ENCODE measurements at regions not wholly inside any gene's neighbourhood (a gene's known extent, or its start where the extent isn't known, plus 50 kb on each side); places are given as distances from the start of the nearest gene placed in this dataset.

DNA sequence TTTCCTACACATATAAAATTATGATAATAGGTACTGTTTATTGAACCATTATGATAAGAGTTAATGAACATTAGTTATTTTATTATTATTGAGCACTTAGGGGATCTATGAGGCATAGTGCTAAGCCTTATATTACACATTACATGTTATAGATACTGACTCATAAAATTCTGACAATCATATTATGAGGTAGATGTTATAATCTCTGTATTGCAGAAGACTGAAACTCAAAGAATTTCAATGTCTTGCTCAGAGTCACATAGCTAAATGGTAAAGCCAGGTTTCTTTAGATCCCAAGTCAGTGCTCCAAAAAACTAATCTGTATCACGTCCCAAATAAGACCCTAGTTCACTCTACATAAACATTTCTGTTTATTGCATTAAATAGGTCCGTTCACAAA lies 207.2 kb upstream of the CNKSR2 start:
- no peak for DNase-seq
- H3K27me3 ChIP-seq = no peaks in the 10 kb centered on the region
- TF ChIP-seq, protein P1, sequence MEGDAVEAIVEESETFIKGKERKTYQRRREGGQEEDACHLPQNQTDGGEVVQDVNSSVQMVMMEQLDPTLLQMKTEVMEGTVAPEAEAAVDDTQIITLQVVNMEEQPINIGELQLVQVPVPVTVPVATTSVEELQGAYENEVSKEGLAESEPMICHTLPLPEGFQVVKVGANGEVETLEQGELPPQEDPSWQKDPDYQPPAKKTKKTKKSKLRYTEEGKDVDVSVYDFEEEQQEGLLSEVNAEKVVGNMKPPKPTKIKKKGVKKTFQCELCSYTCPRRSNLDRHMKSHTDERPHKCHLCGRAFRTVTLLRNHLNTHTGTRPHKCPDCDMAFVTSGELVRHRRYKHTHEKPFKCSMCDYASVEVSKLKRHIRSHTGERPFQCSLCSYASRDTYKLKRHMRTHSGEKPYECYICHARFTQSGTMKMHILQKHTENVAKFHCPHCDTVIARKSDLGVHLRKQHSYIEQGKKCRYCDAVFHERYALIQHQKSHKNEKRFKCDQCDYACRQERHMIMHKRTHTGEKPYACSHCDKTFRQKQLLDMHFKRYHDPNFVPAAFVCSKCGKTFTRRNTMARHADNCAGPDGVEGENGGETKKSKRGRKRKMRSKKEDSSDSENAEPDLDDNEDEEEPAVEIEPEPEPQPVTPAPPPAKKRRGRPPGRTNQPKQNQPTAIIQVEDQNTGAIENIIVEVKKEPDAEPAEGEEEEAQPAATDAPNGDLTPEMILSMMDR (IDR thresholded peaks at IDR 0.05) = no peak
- 60 to 78% methylated on average over 2 of the region's 2 CpGs for WGBS, 2 donors
- no peaks in the 10 kb centered on the region for H3K9me3 ChIP-seq
- H3K27ac ChIP-seq = no peak overlapping the region
- no peaks in the 10 kb centered on the region for H3K4me1 ChIP-seq
- ATAC-seq = no peak
- no peak overlapping the region for H3K4me3 ChIP-seq
- intact Hi-C loops (cut with DNase I) = no loop called here
- no peaks in the 10 kb centered on the region for H3K36me3 ChIP-seq

- intact Hi-C loops (cut with DNase I) = no loop called here
- Histone ChIP-seq H3K4me1 (no peaks in the 10 kb centered on the region), H3K9me3 (no peaks in the 10 kb centered on the region), H3K36me3 (no peaks in the 10 kb centered on the region), H3K27me3 (no peaks in the 10 kb centered on the region), H3K4me3 (no peak overlapping the region), H3K27ac (no peak overlapping the region)
- DNase-seq (no peak), ATAC-seq (no peak)
- 84 to 88% methylated on average over 1 of the region's 1 CpG for WGBS, 2 donors
- TF ChIP-seq, protein P1 (IDR thresholded peaks at IDR 0.05) = no peak
These were observed 206.7 kb upstream of the CNKSR2 start for GRCh38 chrX:21167494-21167893.

- Histone ChIP-seq H3K27me3 (no peaks in the 10 kb centered on the region), H3K4me3 (no peak overlapping the region), H3K27ac (no peak overlapping the region), H3K4me1 (no peaks in the 10 kb centered on the region), H3K9me3 (no peaks in the 10 kb centered on the region), H3K36me3 (no peaks in the 10 kb centered on the region)
- TF ChIP-seq, protein P1 (IDR thresholded peaks at IDR 0.05) = no peak
- ATAC-seq = no peak
- no peak for DNase-seq
- intact Hi-C loops (cut with DNase I) = no loop called here
- 59 to 64% methylated on average over 2 of the region's 2 CpGs for WGBS, 2 donors
These were observed 205.6 kb upstream of the CNKSR2 start for GRCh38 chrX:21168401-21169160.

GRCh38 chrX:21171181-21171580 lies 203.0 kb upstream of the CNKSR2 start:
- DNase-seq = no peak
- H3K4me3 ChIP-seq = no peak overlapping the region
- no peaks in the 10 kb centered on the region for H3K27me3 ChIP-seq
- WGBS, 2 donors = 82 to 91% methylated on average over 4 of the region's 4 CpGs
- no peaks in the 10 kb centered on the region for H3K36me3 ChIP-seq
- no peak for ATAC-seq
- H3K27ac ChIP-seq = no peak overlapping the region
- TF ChIP-seq, protein P1 (IDR thresholded peaks at IDR 0.05) = no peak
- intact Hi-C loops (cut with DNase I) = no loop called here
- H3K9me3 ChIP-seq = no peaks in the 10 kb centered on the region
- no peaks in the 10 kb centered on the region for H3K4me1 ChIP-seq
